Endothelial cell (in vitro differentiated cells): ENCODE measurements at regions not wholly inside any gene's neighbourhood (a gene's known extent, or its start where the extent isn't known, plus 50 kb on each side); places are given as distances from the start of the nearest gene placed in this dataset.

Experiments used
- DNase-seq: peaks from one replicate; pipeline ENCODE4 v3.0.0; 2021; ENCODE audit warnings: low spot score
- H3K27ac Mint-ChIP-seq: one replicate; pipeline ENCODE4 v1.8.0; 2021; ENCODE audit warnings: mixed read lengths, inconsistent platforms; ENCODE audit not compliant: unreplicated experiment
- H3K27me3 Mint-ChIP-seq: one replicate; pipeline ENCODE4 v1.8.0; 2021; ENCODE audit warnings: mild to moderate bottlenecking, moderate library complexity, mixed read lengths, inconsistent platforms; ENCODE audit not compliant: unreplicated experiment
- H3K36me3 Mint-ChIP-seq: one replicate; pipeline ENCODE4 v1.8.0; 2021; ENCODE audit warnings: mild to moderate bottlenecking, low read depth, mixed read lengths, inconsistent platforms; ENCODE audit not compliant: unreplicated experiment
- H3K4me1 Mint-ChIP-seq: one replicate; pipeline ENCODE4 v1.8.0; 2021; ENCODE audit warnings: mild to moderate bottlenecking, mixed read lengths, inconsistent platforms; ENCODE audit not compliant: unreplicated experiment
- H3K4me3 Mint-ChIP-seq: one replicate; pipeline ENCODE4 v1.8.0; 2021; ENCODE audit warnings: mild to moderate bottlenecking, mixed read lengths, inconsistent platforms; ENCODE audit not compliant: unreplicated experiment
- H3K9me3 Mint-ChIP-seq: one replicate; pipeline ENCODE4 v1.8.0; 2021; ENCODE audit warnings: mixed read lengths, inconsistent platforms; ENCODE audit not compliant: unreplicated experiment
- TF ChIP-seq, protein P1 (sequence below): fragments of 200-600 bp; sonication (generic); IDR thresholded peaks from one replicate; pipeline ENCODE4 v1.5.0; 2021; ENCODE audit warnings: antibody characterized with exemption; ENCODE audit not compliant: unreplicated experiment

DNA sequence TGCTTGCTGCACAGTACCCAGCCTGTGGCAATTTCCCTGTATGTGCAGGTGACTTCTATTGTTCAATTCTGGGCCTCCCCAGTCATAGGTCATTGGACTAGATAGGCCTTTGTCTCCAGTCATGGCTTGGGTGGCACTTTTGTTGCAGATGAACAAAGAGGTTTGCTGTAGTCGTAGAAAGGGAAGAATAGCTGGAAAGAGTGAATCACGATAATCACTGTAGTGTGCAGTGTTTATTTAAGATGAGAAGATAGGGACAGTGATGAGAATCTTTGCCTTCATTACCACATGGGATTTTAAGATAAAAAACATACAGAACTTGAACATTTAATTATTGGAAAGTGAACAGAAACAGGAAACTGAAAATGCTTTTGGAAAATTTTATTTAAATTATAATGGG lies 156.1 kb upstream of the CYRIA start:
- TF ChIP-seq, protein P1, sequence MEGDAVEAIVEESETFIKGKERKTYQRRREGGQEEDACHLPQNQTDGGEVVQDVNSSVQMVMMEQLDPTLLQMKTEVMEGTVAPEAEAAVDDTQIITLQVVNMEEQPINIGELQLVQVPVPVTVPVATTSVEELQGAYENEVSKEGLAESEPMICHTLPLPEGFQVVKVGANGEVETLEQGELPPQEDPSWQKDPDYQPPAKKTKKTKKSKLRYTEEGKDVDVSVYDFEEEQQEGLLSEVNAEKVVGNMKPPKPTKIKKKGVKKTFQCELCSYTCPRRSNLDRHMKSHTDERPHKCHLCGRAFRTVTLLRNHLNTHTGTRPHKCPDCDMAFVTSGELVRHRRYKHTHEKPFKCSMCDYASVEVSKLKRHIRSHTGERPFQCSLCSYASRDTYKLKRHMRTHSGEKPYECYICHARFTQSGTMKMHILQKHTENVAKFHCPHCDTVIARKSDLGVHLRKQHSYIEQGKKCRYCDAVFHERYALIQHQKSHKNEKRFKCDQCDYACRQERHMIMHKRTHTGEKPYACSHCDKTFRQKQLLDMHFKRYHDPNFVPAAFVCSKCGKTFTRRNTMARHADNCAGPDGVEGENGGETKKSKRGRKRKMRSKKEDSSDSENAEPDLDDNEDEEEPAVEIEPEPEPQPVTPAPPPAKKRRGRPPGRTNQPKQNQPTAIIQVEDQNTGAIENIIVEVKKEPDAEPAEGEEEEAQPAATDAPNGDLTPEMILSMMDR = no peak
- DNase-seq = no peak
- Mint-ChIP-seq H3K36me3 (no peaks in the 10 kb centered on the region), H3K4me1 (peaks cover 2% of the 10 kb centered on the region), H3K27ac (no peak overlapping the region), H3K9me3 (no peaks in the 10 kb centered on the region), H3K27me3 (peaks cover 3% of the 10 kb centered on the region), H3K4me3 (no peak overlapping the region)

DNA sequence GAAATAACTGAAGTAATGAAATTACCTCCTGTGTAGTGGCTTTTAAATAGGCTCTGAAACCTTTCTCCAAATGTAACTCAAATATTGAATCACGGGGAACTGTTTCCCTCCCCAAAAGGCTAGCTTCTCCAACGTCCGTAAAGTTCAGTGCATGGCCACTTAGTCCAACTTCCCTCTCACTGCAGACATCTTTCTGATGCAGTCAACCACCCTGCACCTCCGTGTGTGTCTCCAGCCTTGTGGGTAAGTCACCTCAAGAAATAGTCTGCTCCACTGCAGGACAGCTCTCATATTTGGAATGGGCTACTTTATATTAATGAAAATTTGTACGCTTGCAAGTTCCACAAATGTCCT lies 152.5 kb upstream of the CYRIA start:
- Mint-ChIP-seq H3K27me3 (peaks cover 3% of the 10 kb centered on the region), H3K4me1 (peaks cover 2% of the 10 kb centered on the region), H3K9me3 (no peaks in the 10 kb centered on the region), H3K36me3 (peaks cover 4% of the 10 kb centered on the region), H3K27ac (no peak overlapping the region), H3K4me3 (no peak overlapping the region)
- no peak for DNase-seq
- TF ChIP-seq, protein P1 = no peak

DNA sequence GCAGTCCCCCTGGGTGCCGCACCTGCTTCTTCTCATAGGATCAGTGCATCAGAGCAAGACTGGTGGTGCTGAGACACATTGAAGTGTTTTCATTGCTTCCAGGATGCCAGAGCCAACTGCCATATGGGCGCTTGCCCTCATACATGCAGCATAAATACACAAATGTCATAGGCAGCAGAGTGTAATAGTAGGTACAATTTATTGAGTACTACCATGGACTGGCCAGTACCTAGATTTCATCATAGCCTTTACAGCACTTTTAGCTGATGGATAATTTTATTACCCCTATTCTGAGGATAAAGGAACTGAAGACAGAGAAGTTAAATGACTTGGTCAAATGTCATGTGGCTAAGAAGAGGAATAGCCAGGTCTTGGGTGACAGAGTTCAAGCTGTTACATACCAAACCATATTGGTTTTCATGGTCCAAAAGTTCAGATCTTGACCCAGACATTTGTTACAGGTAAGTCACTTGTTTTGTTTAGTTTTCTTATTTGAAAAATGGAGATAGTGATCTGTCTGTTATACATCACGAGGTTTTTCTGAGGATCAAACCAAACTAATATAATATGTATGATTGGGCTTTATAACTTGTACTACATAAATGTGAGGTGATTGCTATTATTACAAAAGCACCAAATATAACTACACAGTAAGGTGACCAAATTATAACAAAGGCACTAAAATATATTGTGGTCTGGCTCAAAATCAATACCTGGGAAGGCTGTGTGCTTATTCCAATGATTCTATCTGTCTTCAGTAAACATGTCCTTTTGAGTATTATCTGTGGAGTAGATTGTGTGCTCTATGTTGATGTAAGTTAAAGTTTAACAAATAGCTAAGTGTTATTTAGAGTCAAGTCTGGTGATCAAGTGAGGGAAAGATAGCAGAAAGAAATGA lies 151.9 kb upstream of the CYRIA start:
- peaks cover 2% of the 10 kb centered on the region for H3K4me1 Mint-ChIP-seq
- H3K27ac Mint-ChIP-seq = no peak overlapping the region
- peaks cover 4% of the 10 kb centered on the region for H3K36me3 Mint-ChIP-seq
- DNase-seq = no peak
- no peaks in the 10 kb centered on the region for H3K9me3 Mint-ChIP-seq
- TF ChIP-seq, protein P1 = no peak
- no peak overlapping the region for H3K4me3 Mint-ChIP-seq
- peaks cover under 1% of the 10 kb centered on the region for H3K27me3 Mint-ChIP-seq

DNA sequence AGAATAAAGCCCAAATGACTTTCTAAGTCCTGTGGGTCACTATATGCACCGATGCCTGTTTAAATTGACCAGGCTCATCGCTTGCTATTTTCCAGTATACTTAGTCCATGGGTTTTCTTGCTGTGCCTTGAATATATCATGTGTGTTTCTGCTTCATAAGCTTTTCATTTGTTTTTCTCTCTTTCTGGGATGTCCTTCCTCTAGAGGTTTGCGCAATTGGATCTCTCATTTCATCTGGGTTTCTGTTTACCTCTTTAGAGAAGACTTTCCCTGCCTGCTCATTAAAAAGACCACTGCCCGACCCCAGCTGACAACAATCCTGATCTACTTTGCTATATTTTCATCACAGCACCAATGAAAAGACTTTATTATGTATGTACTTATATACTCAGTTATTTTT lies 150.9 kb upstream of the CYRIA start:
- H3K27ac Mint-ChIP-seq = no peak overlapping the region
- no peaks in the 10 kb centered on the region for H3K9me3 Mint-ChIP-seq
- DNase-seq = no peak
- no peaks in the 10 kb centered on the region for H3K4me1 Mint-ChIP-seq
- TF ChIP-seq, protein P1 = no peak
- no peaks in the 10 kb centered on the region for H3K27me3 Mint-ChIP-seq
- H3K36me3 Mint-ChIP-seq = peaks cover 4% of the 10 kb centered on the region
- no peak overlapping the region for H3K4me3 Mint-ChIP-seq

DNA sequence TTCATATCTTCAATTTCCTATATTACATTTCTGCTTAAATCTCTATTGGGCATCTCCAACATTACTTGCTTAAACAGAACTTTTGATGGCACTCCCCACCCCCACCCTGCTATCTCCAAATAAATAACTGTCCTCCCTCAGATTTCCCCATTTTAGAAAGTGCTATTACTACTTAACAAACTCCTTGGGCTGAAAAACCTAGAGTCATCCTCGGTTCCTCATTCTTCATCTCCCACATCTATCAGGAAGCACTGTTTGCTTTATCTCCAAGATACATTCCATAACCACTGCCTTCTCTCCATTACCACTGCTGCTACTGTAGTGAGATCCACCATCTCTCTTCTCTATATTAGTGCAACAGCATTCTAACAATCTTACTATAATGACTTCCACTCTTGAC lies 150.4 kb upstream of the CYRIA start:
- DNase-seq = no peak
- TF ChIP-seq, protein P1 = no peak
- no peaks in the 10 kb centered on the region for H3K9me3 Mint-ChIP-seq
- H3K36me3 Mint-ChIP-seq = peaks cover 4% of the 10 kb centered on the region
- no peak overlapping the region for H3K27ac Mint-ChIP-seq
- no peaks in the 10 kb centered on the region for H3K4me1 Mint-ChIP-seq
- no peaks in the 10 kb centered on the region for H3K27me3 Mint-ChIP-seq
- H3K4me3 Mint-ChIP-seq = no peak overlapping the region
